Epithelial cell of proximal tubule (primary cell): ENCODE measurements at regions not wholly inside any gene's neighbourhood (a gene's known extent, or its start where the extent isn't known, plus 50 kb on each side); places are given as distances from the start of the nearest gene placed in this dataset.

Source experiments
- DNase-seq: peaks from one replicate; pipeline ENCODE4 v3.0.0-alpha.2; 2011; ENCODE audit warnings: low read depth
- H3K4me3 ChIP-seq: 2 replicates; pipeline ENCODE4 v1.5.1; 2011; ENCODE audit warnings: low read depth, mild to moderate bottlenecking, low read length
- TF ChIP-seq, protein P1 (sequence below): conservative IDR thresholded peaks from 2 replicates; pipeline ENCODE4 v1.5.1; 2012; ENCODE audit warnings: low read depth, mild to moderate bottlenecking, low read length

DNA sequence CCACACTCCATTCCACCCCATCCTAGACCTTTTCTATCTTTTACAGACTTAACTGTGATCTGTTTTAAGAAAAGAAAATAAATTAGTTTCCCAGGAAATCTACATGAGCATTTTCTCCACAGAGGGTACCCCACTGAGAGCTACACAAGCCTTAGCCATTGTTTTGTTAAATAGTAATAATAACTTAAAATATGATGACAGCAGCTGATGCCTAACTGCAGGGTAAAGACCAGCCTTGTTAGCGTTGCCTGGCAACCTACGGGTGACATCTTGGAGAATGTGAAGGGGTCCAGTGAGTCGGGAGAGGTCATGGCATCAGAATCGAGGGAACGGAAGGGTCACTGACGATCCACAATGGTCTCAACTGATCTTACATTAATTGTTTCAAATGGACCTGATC, 233.2 kb upstream of the PBX1 start:
- no peak overlapping the region for H3K4me3 ChIP-seq
- DNase-seq = no peak
- TF ChIP-seq, protein P1, sequence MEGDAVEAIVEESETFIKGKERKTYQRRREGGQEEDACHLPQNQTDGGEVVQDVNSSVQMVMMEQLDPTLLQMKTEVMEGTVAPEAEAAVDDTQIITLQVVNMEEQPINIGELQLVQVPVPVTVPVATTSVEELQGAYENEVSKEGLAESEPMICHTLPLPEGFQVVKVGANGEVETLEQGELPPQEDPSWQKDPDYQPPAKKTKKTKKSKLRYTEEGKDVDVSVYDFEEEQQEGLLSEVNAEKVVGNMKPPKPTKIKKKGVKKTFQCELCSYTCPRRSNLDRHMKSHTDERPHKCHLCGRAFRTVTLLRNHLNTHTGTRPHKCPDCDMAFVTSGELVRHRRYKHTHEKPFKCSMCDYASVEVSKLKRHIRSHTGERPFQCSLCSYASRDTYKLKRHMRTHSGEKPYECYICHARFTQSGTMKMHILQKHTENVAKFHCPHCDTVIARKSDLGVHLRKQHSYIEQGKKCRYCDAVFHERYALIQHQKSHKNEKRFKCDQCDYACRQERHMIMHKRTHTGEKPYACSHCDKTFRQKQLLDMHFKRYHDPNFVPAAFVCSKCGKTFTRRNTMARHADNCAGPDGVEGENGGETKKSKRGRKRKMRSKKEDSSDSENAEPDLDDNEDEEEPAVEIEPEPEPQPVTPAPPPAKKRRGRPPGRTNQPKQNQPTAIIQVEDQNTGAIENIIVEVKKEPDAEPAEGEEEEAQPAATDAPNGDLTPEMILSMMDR = no peak

DNA sequence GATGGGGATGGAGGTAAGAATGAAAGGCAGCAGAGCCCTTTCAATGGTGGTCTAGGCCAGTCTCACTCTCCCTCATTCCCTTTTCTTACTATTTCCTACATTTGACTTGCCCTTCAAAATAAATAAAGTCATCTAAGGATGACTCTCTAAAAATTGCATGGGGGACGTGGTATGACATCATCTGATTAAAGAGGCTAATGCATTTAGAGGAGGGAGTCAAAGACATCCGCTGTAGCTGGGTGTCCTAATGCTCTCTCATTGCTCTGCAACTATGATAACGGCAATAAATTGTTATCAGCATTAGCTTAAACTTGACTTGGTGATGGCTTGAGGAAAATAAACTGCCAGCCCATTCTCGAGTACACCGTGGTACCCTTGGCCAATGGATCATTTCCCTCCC, 225.6 kb upstream of the PBX1 start:
- DNase-seq = no peak
- TF ChIP-seq, protein P1 = no peak
- H3K4me3 ChIP-seq = no peak overlapping the region

DNA sequence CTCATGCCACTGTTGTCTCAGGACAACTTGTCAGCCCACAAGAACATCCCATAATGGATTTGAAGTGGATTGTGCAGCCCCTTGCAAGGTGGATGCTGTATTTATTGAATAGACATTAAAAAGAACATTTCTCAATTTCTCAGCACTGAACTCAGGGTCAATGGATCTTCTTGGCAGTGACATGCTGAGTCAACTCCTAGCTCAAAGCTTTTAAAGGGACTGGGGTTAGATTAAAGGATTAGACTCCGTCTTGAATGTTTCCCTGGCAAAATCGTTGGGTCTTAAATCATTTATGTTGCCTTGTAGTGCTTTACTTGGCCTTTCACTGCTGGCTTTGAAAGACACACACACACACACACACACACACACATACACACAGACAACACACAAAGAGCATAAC, 221.6 kb upstream of the PBX1 start:
- TF ChIP-seq, protein P1 = no peak
- DNase-seq = no peak

DNA sequence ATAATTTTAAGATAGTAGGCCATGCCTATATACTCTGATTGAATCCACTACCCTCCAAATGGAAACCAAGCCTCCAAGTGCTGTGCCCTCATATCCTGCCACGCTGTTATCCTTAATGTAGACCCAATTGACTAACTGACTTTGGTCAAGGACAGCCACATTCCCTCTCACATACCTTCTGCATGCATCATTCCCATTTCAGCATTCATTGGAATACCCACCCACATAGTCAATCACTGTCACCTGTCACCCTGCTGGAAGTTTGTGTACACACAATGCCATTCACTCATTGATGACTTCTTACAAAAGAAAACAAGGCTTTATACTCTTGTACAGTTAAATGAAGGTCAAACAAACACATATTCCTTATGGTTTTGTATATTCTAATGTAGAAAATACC, 221.1 kb upstream of the PBX1 start:
- no peak for DNase-seq
- H3K4me3 ChIP-seq = no peak overlapping the region
- TF ChIP-seq, protein P1 = no peak

More for the DNA sequence above, 221.6 kb upstream of the PBX1 start:
- H3K4me3 ChIP-seq = no peak overlapping the region

DNA sequence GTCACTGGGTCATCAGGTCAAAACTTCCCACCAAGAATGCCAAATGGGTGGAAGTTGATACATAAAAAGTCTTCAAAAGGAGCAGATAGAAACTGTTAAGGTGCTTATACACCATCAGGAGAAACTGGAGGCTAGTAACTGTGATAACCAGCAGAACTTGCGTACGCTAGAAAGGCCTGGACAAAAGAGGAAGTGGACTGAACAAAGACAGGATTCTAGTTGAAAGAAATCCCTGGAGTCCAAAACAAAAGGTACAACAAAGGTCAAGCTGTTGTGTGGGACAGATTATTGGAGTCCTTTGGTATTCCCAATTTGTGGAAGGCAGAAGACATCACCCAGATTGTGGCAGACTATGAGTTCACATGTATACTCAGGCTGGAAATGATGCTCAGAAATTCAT, 215.8 kb upstream of the PBX1 start:
- H3K4me3 ChIP-seq = no peak overlapping the region
- TF ChIP-seq, protein P1 = no peak
- no peak for DNase-seq

DNA sequence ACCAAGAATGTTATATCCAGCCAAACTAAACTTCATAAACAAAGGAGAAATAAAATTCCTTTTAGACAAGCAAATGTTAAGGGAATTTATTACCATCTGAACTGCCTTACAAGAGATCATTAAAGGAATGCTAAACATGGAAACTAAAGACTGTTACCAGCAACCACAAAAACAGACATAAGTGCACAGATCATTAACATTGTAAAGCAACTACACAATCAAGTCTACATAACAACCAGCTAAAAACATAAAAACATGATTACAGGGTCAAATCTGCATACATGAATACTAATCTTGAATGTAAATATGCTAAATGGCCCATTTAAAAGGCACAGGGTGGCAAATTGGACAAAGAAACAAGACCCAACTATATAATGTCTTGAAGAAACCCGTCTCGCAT, 211.0 kb upstream of the PBX1 start:
- no peak for DNase-seq
- TF ChIP-seq, protein P1 = no peak
- no peak overlapping the region for H3K4me3 ChIP-seq

DNA sequence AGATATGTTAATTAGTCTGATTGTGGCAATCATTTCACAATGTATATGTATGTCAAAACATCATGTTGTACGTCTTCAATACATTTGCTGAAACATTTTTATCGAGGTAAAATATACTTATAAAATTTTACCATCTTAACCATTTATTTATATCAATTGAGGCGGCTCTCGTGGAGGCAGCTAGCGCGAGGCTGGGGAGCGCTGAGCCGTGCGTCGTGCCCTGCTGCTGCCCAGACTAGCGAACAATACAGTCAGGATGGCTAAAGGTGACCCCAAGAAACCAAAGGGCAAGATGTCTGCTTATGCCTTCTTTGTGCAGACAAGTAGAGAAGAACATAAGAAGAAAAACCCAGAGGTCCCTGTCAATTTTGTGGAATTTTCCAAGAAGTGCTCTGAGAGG, 202.5 kb upstream of the PBX1 start:
- no peak overlapping the region for H3K4me3 ChIP-seq
- TF ChIP-seq, protein P1 = no peak
- no peak for DNase-seq
